ENCODE measurements at regions not wholly inside any gene's neighbourhood (a gene's known extent, or its start where the extent isn't known, plus 50 kb on each side); places are given as distances from the start of the nearest gene placed in this dataset.
A peak's percentile ranks its signal among the peaks of the same experiment; 100 is the strongest.

DNA sequence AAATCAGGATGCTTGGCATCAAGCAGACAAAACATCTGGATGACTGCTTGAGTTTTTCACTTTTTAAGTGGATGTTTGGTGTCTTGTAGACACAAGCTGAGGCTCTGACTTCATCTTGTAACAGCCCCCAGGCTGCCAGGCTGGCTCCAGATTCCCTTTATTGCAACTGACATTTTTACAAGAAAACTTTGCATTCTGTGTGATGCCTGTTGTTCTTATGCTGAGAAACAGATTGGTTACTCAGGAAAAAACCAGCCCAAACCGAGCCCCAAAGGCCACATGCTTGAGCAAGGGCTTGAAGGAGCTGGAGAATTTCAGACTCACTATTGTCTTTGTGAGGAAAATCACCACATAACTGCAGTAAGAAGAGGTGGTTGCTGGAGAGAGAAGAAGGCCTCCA lies 98.4 kb upstream of the PREP start:
- H3K4me1 ChIP-seq (ENCODE audit: control insufficient read depth, insufficient read depth, low read length), result peaks cover 6% of the 10 kb centered on the region
- H3K9me3 ChIP-seq (ENCODE audit: control insufficient read depth, insufficient read depth, low read length), result no peaks in the 10 kb centered on the region
- no peak overlapping the region for H3K4me3 ChIP-seq (ENCODE audit: low read depth, low read length)
- WGBS (ENCODE audit: insufficient coverage), result 83% methylated on average over 1 of the region's 1 CpG
- H3K27ac ChIP-seq (ENCODE audit: low read depth, low read length), result no peak overlapping the region
- no peaks in the 10 kb centered on the region for H3K36me3 ChIP-seq (ENCODE audit: control insufficient read depth, insufficient read depth, low read length)
- H3K27me3 ChIP-seq (ENCODE audit: control insufficient read depth, insufficient read depth, low read length), result no peaks in the 10 kb centered on the region
- DNase-seq (ENCODE audit: low read depth in 4 of 6, low spot score in 6 of 6), result no peak

DNA sequence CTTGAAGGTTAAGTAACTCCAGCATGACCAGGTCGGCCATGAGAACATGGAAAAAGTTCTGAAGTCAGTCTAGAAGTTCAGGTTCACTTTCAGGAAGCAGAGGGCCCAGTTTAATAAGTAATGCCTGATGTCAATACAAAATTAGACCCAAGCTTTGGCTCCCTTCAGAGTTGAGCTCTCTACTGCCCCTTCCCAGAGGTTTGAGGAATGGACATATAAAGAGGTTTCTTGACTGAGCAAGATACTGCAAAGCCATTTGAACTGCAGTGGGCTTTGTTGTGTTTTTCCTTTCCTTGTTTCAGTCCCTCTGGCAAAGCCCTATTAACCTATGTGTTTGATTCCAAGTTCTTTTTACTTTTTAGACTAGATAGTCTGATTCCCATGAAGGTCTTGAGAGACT lies 97.8 kb upstream of the PREP start:
- DNase-seq (ENCODE audit: low read depth in 4 of 6, low spot score in 6 of 6), result no peak
- no peak overlapping the region for H3K27ac ChIP-seq (ENCODE audit: low read depth, low read length)
- WGBS (ENCODE audit: insufficient coverage), result 83% methylated on average over 1 of the region's 1 CpG
- H3K4me1 ChIP-seq (ENCODE audit: control insufficient read depth, insufficient read depth, low read length), result peaks cover 6% of the 10 kb centered on the region
- no peaks in the 10 kb centered on the region for H3K36me3 ChIP-seq (ENCODE audit: control insufficient read depth, insufficient read depth, low read length)
- no peaks in the 10 kb centered on the region for H3K9me3 ChIP-seq (ENCODE audit: control insufficient read depth, insufficient read depth, low read length)
- no peaks in the 10 kb centered on the region for H3K27me3 ChIP-seq (ENCODE audit: control insufficient read depth, insufficient read depth, low read length)
- no peak overlapping the region for H3K4me3 ChIP-seq (ENCODE audit: low read depth, low read length)

DNA sequence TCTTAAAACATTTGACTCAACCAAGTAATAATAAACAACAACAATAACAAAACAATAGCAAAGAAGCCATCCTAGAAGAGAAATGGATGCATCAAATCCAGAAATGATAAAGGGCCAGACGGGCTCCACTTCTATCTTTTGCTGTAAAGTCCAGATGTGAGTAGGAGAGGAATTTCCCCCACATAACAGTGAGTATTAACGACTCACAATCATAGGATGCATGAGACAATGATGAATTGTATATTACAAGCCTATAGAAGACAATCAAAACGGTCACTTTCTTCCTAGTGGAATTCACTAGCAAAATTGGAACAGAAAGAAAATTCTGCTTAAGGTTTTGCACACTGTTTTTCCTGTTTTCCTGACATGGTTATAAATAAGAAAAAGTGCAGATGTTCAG lies 97.0 kb upstream of the PREP start:
- no peak overlapping the region for H3K4me3 ChIP-seq (ENCODE audit: low read depth, low read length)
- DNase-seq (ENCODE audit: low read depth in 4 of 6, low spot score in 6 of 6), result no peak
- peaks cover 6% of the 10 kb centered on the region for H3K4me1 ChIP-seq (ENCODE audit: control insufficient read depth, insufficient read depth, low read length)
- H3K9me3 ChIP-seq (ENCODE audit: control insufficient read depth, insufficient read depth, low read length), result no peaks in the 10 kb centered on the region
- no peaks in the 10 kb centered on the region for H3K27me3 ChIP-seq (ENCODE audit: control insufficient read depth, insufficient read depth, low read length)
- no peaks in the 10 kb centered on the region for H3K36me3 ChIP-seq (ENCODE audit: control insufficient read depth, insufficient read depth, low read length)
- no CpG with 5 or more reads among the region's 3 CpGs for WGBS (ENCODE audit: insufficient coverage)
- no peak overlapping the region for H3K27ac ChIP-seq (ENCODE audit: low read depth, low read length)

DNA sequence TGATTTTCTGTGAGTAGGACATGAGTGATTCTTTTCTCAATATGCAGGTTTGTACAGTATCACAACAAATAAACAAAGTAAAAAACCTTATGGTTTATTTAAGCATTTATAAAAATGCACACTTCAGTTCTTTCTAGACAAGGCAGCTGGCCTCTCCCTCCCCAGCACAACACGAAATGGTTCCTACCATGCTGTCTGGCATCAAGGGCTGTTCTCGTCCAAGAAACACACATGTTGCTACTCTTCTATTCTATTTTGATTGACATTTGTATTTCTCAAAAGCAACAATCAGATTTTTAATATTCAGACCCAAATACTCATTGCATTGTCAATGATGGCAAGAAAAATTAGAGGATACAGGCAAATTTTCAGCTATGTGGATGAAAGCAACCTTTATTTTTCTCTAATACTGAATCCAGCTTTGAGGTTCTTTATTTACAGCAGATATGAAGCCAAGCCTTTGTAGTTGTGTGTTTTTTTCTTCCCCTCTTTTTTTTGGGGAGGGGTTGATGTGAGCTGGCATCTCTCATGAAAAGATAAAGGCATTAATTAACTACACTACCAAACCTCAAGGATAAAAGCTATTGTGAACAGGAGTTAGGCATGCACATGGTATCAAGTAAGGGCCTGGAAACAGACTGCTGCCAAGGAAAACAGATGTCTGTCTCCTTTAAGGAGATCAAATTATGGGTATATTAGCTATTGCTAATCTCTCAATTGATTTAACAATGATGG lies 96.4 kb upstream of the PREP start:
- WGBS (ENCODE audit: insufficient coverage), result 55% methylated on average over 1 of the region's 2 CpGs
- Histone ChIP-seq H3K36me3 (ENCODE audit: control insufficient read depth, insufficient read depth, low read length) (no peaks in the 10 kb centered on the region), H3K9me3 (ENCODE audit: control insufficient read depth, insufficient read depth, low read length) (no peaks in the 10 kb centered on the region), H3K27ac (ENCODE audit: low read depth, low read length) (no peak overlapping the region), H3K27me3 (ENCODE audit: control insufficient read depth, insufficient read depth, low read length) (no peaks in the 10 kb centered on the region), H3K4me3 (ENCODE audit: low read depth, low read length) (no peak overlapping the region), H3K4me1 (ENCODE audit: control insufficient read depth, insufficient read depth, low read length) (peaks cover 2% of the 10 kb centered on the region)
- DNase-seq (ENCODE audit: low read depth in 4 of 6, low spot score in 6 of 6), result peak in 1 of 6 donors; percentile 77

DNA sequence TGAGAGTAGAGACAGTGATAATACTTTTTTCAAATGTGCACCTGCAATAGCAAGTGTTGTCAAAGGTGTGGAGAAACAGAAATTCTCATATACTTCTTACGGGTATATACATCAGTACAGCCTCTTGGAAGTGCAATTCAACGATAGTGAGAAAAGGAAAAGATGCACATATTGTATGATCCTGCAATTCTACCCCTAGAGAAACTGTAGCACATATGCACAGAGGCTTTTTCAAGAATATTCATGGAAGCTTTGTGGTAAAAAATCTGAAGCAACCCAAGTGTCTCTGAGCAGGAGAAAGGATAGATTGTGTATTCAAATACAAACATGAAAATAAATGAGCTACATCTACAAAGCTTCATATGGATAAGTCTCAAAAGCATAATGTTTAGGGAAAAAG lies 94.7 kb upstream of the PREP start:
- Histone ChIP-seq H3K27ac (ENCODE audit: low read depth, low read length) (no peak overlapping the region), H3K9me3 (ENCODE audit: control insufficient read depth, insufficient read depth, low read length) (no peaks in the 10 kb centered on the region), H3K4me1 (ENCODE audit: control insufficient read depth, insufficient read depth, low read length) (no peaks in the 10 kb centered on the region), H3K36me3 (ENCODE audit: control insufficient read depth, insufficient read depth, low read length) (no peaks in the 10 kb centered on the region), H3K27me3 (ENCODE audit: control insufficient read depth, insufficient read depth, low read length) (no peaks in the 10 kb centered on the region), H3K4me3 (ENCODE audit: low read depth, low read length) (no peak overlapping the region)
- no peak for DNase-seq (ENCODE audit: low read depth in 4 of 6, low spot score in 6 of 6)
- no CpG with 5 or more reads among the region's 2 CpGs for WGBS (ENCODE audit: insufficient coverage)

DNA sequence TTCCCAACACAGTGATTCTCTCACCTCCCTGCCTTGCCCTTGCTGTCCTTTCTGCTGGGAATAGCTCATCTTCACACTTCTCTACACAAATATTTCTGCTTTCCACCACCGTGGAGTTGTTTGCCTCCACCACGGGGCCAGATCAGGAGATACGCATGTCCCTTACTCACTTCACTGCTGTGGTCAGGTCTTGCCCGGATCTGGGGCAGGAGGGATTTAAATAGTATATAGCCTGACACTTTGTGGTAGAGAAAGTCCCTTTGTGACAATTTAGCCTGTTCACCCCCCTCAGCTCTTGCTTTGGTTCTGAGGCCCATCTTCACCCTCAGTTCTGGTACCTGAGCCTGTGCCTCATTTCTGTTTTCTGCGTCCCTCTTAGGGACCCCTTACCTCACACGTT lies 92.6 kb upstream of the PREP start:
- no peaks in the 10 kb centered on the region for H3K27me3 ChIP-seq (ENCODE audit: control insufficient read depth, insufficient read depth, low read length)
- WGBS (ENCODE audit: insufficient coverage), result 100% methylated on average over 2 of the region's 6 CpGs
- no peak for DNase-seq (ENCODE audit: low read depth in 4 of 6, low spot score in 6 of 6)

DNA sequence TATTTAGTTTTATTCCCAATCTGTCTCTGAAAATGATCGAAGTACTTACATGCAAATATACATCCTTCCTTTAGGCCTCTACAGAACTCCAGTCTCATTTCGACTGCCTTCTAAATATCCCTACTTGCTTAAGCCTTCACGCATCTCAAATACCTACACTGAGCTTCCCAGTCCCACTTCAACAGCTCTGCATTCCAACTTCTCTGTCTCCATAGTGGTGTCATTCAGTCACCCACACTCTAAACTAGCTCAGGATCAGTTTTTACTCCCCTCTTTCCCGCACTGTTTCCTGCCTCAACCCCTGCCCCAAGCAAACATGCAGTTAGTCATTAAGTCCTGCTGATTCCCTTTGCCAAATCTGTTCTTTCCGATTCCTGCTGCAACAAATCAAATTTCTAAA lies 91.8 kb upstream of the PREP start:
- H3K4me1 ChIP-seq (ENCODE audit: control insufficient read depth, insufficient read depth, low read length), result no peaks in the 10 kb centered on the region
- 83% methylated on average over 5 of the region's 5 CpGs for WGBS (ENCODE audit: insufficient coverage)
- no peaks in the 10 kb centered on the region for H3K9me3 ChIP-seq (ENCODE audit: control insufficient read depth, insufficient read depth, low read length)
- H3K4me3 ChIP-seq (ENCODE audit: low read depth, low read length), result no peak overlapping the region
- no peaks in the 10 kb centered on the region for H3K36me3 ChIP-seq (ENCODE audit: control insufficient read depth, insufficient read depth, low read length)
- no peak overlapping the region for H3K27ac ChIP-seq (ENCODE audit: low read depth, low read length)
- H3K27me3 ChIP-seq (ENCODE audit: control insufficient read depth, insufficient read depth, low read length), result no peaks in the 10 kb centered on the region
- no peak for DNase-seq (ENCODE audit: low read depth in 4 of 6, low spot score in 6 of 6)

More for the DNA sequence above, 92.6 kb upstream of the PREP start:
- Histone ChIP-seq H3K4me3 (ENCODE audit: low read depth, low read length) (no peak overlapping the region), H3K36me3 (ENCODE audit: control insufficient read depth, insufficient read depth, low read length) (no peaks in the 10 kb centered on the region), H3K27ac (ENCODE audit: low read depth, low read length) (no peak overlapping the region), H3K4me1 (ENCODE audit: control insufficient read depth, insufficient read depth, low read length) (no peaks in the 10 kb centered on the region), H3K9me3 (ENCODE audit: control insufficient read depth, insufficient read depth, low read length) (no peaks in the 10 kb centered on the region)

DNA sequence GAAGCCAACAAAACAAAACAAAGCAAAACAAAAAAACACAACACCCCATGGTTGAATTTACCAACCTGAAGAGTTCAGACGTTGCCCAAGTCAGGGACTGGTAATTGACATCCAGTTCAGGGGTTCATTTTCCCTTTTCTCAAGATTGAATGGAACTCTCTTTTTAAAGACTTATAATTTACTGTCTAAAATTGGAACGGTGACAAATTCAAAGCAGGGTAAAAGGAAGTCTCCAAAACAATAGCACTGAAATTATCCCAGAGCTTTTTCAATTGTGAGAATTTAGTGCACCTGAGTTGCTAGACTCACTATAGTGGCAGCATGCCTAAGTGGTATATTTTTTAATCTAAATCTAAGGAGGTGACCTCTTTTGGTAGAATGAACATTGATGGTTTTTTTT lies 90.9 kb upstream of the PREP start:
- WGBS (ENCODE audit: insufficient coverage), result 17% methylated on average over 1 of the region's 2 CpGs
- Histone ChIP-seq H3K27me3 (ENCODE audit: control insufficient read depth, insufficient read depth, low read length) (no peaks in the 10 kb centered on the region), H3K27ac (ENCODE audit: low read depth, low read length) (no peak overlapping the region), H3K4me3 (ENCODE audit: low read depth, low read length) (no peak overlapping the region), H3K4me1 (ENCODE audit: control insufficient read depth, insufficient read depth, low read length) (no peaks in the 10 kb centered on the region), H3K36me3 (ENCODE audit: control insufficient read depth, insufficient read depth, low read length) (no peaks in the 10 kb centered on the region), H3K9me3 (ENCODE audit: control insufficient read depth, insufficient read depth, low read length) (no peaks in the 10 kb centered on the region)
- DNase-seq (ENCODE audit: low read depth in 4 of 6, low spot score in 6 of 6), result no peak

DNA sequence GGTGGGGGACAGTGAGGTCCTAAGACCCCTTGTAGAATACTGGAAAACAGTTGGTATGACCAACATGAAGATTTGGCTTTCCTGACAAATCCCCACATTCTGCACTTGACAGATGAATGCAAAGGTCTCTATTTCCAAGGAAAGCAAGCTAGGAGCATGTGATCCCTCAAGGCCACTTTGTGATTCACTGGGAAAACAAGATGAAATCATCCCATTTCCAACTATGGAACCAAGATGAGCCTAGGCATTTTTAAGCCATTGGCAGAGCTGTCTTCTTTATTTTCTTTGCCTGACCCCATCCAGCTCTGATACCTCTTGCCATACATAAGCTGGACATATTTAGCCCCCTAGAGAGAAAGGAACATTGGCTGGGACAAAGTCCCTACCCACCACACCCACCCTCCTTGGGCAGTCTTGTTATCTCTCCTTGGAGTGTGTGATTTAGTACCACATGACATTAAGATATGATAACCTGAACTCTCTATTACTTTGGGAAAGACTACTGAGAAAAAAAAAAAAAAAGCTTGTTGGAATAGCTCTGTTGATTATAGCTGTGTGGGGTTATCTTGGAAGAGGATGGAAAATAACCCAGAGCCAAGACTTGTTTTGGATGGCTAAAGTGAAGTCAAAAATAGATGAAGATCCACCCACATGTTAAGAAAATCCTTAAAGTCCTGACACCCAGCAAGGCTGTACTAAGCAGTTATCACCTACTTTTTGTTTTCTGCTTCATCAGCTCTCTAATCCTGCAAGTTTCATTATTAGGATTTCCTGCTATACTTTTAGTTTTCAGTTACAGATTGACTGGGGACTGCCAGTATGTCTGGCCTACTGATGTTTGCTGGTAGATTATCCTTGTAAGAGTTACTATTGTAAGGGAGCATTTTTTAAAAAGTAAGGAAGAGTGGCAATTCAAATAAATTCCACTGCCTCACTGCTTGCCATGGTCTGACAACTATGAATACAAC lies 90.1 kb upstream of the PREP start:
- no peak for DNase-seq (ENCODE audit: low read depth in 4 of 6, low spot score in 6 of 6)
- Histone ChIP-seq H3K9me3 (ENCODE audit: control insufficient read depth, insufficient read depth, low read length) (no peaks in the 10 kb centered on the region), H3K4me1 (ENCODE audit: control insufficient read depth, insufficient read depth, low read length) (no peaks in the 10 kb centered on the region), H3K36me3 (ENCODE audit: control insufficient read depth, insufficient read depth, low read length) (no peaks in the 10 kb centered on the region), H3K27ac (ENCODE audit: low read depth, low read length) (no peak overlapping the region), H3K27me3 (ENCODE audit: control insufficient read depth, insufficient read depth, low read length) (no peaks in the 10 kb centered on the region), H3K4me3 (ENCODE audit: low read depth, low read length) (no peak overlapping the region)

DNA sequence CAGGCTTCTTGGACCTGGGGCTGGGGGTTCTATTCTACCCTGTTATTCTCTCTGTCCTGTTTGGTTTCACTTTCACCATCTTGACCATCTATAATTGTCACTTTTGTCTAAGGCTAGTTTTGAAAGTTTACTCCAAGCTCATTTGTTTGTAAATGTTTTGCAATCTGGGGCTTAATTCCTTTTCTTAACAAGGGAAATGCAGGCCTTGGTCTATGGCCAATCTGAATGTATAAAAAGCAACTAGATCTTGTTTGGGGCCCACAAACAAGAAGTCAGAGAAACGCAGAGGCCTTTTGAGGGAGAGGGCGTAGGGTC lies 86.3 kb upstream of the PREP start:
- no peak overlapping the region for H3K4me3 ChIP-seq (ENCODE audit: low read depth, low read length)
- no CpG with 5 or more reads among the region's 2 CpGs for WGBS (ENCODE audit: insufficient coverage)
- H3K27me3 ChIP-seq (ENCODE audit: control insufficient read depth, insufficient read depth, low read length), result no peaks in the 10 kb centered on the region
- DNase-seq (ENCODE audit: low read depth in 4 of 6, low spot score in 6 of 6), result no peak
- H3K4me1 ChIP-seq (ENCODE audit: control insufficient read depth, insufficient read depth, low read length), result no peaks in the 10 kb centered on the region
- H3K9me3 ChIP-seq (ENCODE audit: control insufficient read depth, insufficient read depth, low read length), result no peaks in the 10 kb centered on the region
- no peak overlapping the region for H3K27ac ChIP-seq (ENCODE audit: low read depth, low read length)
- H3K36me3 ChIP-seq (ENCODE audit: control insufficient read depth, insufficient read depth, low read length), result no peaks in the 10 kb centered on the region

Measured in spinal cord (tissue), 9 donors.